ENCODE measurements at regions not wholly inside any gene's neighbourhood (a gene's known extent, or its start where the extent isn't known, plus 50 kb on each side); places are given as distances from the start of the nearest gene placed in this dataset.
"Not testable (repeated sequence)": the region's sequence is repeated elsewhere in the genome, so short reads cannot be mapped to it uniquely, and the experiment has no call there.

GRCh38 chr2:16212321-16212720, 272.0 kb downstream of the MYCN start:
- DNase-seq (ENCODE audit: low read depth in 3 of 3, low spot score in 2 of 3): no peak

- no peak for DNase-seq (ENCODE audit: low read depth in 3 of 3, low spot score in 2 of 3)
Observed at GRCh38 chr2:16211341-16211740, 271.0 kb downstream of the MYCN start.

- no peak for DNase-seq (ENCODE audit: low read depth in 3 of 3, low spot score in 2 of 3)
Observed at GRCh38 chr2:16210841-16211240, 270.5 kb downstream of the MYCN start.

- DNase-seq (ENCODE audit: low read depth in 3 of 3, low spot score in 2 of 3): no peak
Observed at GRCh38 chr2:16209799-16210198, 269.4 kb downstream of the MYCN start.

- DNase-seq (ENCODE audit: low read depth in 3 of 3, low spot score in 2 of 3): no peak
Observed at GRCh38 chr2:16208921-16209320, 268.6 kb downstream of the MYCN start.

GRCh38 chr2:16208241-16208797, 268.0 kb downstream of the MYCN start:
- DNase-seq (ENCODE audit: low read depth in 3 of 3, low spot score in 2 of 3): no peak

- no peak for DNase-seq (ENCODE audit: low read depth in 3 of 3, low spot score in 2 of 3)
Observed at GRCh38 chr2:16207611-16208010, 267.3 kb downstream of the MYCN start.

GRCh38 chr2:16207151-16207550, 266.8 kb downstream of the MYCN start:
- no peak for DNase-seq (ENCODE audit: low read depth in 3 of 3, low spot score in 2 of 3)

- DNase-seq (ENCODE audit: low read depth in 3 of 3, low spot score in 2 of 3): no peak
Observed at GRCh38 chr2:16206191-16206944, 266.0 kb downstream of the MYCN start.

GRCh38 chr2:16205631-16206030, 265.3 kb downstream of the MYCN start:
- no peak for DNase-seq (ENCODE audit: low read depth in 3 of 3, low spot score in 2 of 3)

- DNase-seq (ENCODE audit: low read depth in 3 of 3, low spot score in 2 of 3): no peak
Observed at GRCh38 chr2:16204886-16205620, 264.7 kb downstream of the MYCN start.

GRCh38 chr2:16204251-16204650, 263.9 kb downstream of the MYCN start:
- DNase-seq (ENCODE audit: low read depth in 3 of 3, low spot score in 2 of 3): no peak

GRCh38 chr2:16203691-16204090, 263.3 kb downstream of the MYCN start:
- DNase-seq (ENCODE audit: low read depth in 3 of 3, low spot score in 2 of 3): no peak

GRCh38 chr2:16203069-16203468, 262.7 kb downstream of the MYCN start:
- DNase-seq (ENCODE audit: low read depth in 3 of 3, low spot score in 2 of 3): no peak

- DNase-seq (ENCODE audit: low read depth in 3 of 3, low spot score in 2 of 3): no peak
Observed at GRCh38 chr2:16202266-16203020, 262.1 kb downstream of the MYCN start.

- DNase-seq (ENCODE audit: low read depth in 3 of 3, low spot score in 2 of 3): no peak
Observed at GRCh38 chr2:16201848-16202247, 261.5 kb downstream of the MYCN start.

GRCh38 chr2:16200554-16201193, 260.3 kb downstream of the MYCN start:
- DNase-seq (ENCODE audit: low read depth in 3 of 3, low spot score in 2 of 3): no peak

GRCh38 chr2:16199882-16200553, 259.7 kb downstream of the MYCN start:
- no peak for DNase-seq (ENCODE audit: low read depth in 3 of 3, low spot score in 2 of 3)

GRCh38 chr2:16199241-16199640, 258.9 kb downstream of the MYCN start:
- not testable (repeated sequence) for DNase-seq (ENCODE audit: low read depth in 3 of 3, low spot score in 2 of 3)
